ENCODE measurements at regions not wholly inside any gene's neighbourhood (a gene's known extent, or its start where the extent isn't known, plus 50 kb on each side); places are given as distances from the start of the nearest gene placed in this dataset.

- no peak for ATAC-seq
- Histone ChIP-seq H3K4me3 (no peak overlapping the region), H3K9me3 (no peaks in the 10 kb centered on the region), H3K4me1 (peaks cover 50% of the 10 kb centered on the region), H3K27ac (no peak overlapping the region), H3K36me3 (ENCODE audit: insufficient read depth in 1 of 2, low read depth in 1 of 2) (no peaks in the 10 kb centered on the region), H3K27me3 (ENCODE audit: insufficient read depth in 3 of 3, low read length in 2 of 3) (no peaks in the 10 kb centered on the region)
- TF ChIP-seq CTCF (IDR thresholded peaks at IDR 0.05) = no peak
- no peak for DNase-seq
- 95 to 98% (median 95%) methylated on average over 7 of the region's 7 CpGs for WGBS, 3 donors
- intact Hi-C loops (cut with DNase I) = loop anchor here in 1 of 2 donors (5.0 to 10.0 kb wide), 2 partner anchors 43 to 269 kb away; no protein-coding TSS in a partner anchor
Measured at GRCh38 chr3:194273743-194274310, 77.3 kb downstream of the CPN2 start.

GRCh38 chr3:194274424-194275085 lies 76.6 kb downstream of the CPN2 start:
- 76 to 88% (median 77%) methylated on average over 4 of the region's 4 CpGs for WGBS, 3 donors
- no peak for ATAC-seq
- Histone ChIP-seq H3K36me3 (ENCODE audit: insufficient read depth in 1 of 2, low read depth in 1 of 2) (no peaks in the 10 kb centered on the region), H3K27ac (peak overlapping the region; percentile 13), H3K9me3 (no peaks in the 10 kb centered on the region), H3K4me1 (peaks cover 54% of the 10 kb centered on the region), H3K4me3 (no peak overlapping the region), H3K27me3 (ENCODE audit: insufficient read depth in 3 of 3, low read length in 2 of 3) (no peaks in the 10 kb centered on the region)
- no peak for DNase-seq
- TF ChIP-seq CTCF (IDR thresholded peaks at IDR 0.05) = no peak
- intact Hi-C loops (cut with DNase I) = loop anchor here in 1 of 2 donors (5.0 to 10.0 kb wide), 2 partner anchors 43 to 270 kb away; no protein-coding TSS in a partner anchor

- no peak for DNase-seq
- no peak for ATAC-seq
- Histone ChIP-seq H3K27ac (peak overlapping the region; percentile 13), H3K4me1 (peaks cover 46% of the 10 kb centered on the region), H3K4me3 (no peak overlapping the region), H3K36me3 (ENCODE audit: insufficient read depth in 1 of 2, low read depth in 1 of 2) (no peaks in the 10 kb centered on the region), H3K9me3 (no peaks in the 10 kb centered on the region), H3K27me3 (ENCODE audit: insufficient read depth in 3 of 3, low read length in 2 of 3) (no peaks in the 10 kb centered on the region)
- intact Hi-C loops (cut with DNase I) = loop anchor here in 1 of 2 donors (10.0 kb wide), 1 partner anchor 270 kb away; no protein-coding TSS in a partner anchor
- TF ChIP-seq CTCF (IDR thresholded peaks at IDR 0.05) = no peak
- 66 to 77% (median 69%) methylated on average over 8 of the region's 8 CpGs for WGBS, 3 donors
Measured at GRCh38 chr3:194275291-194275690, 75.8 kb downstream of the CPN2 start.

DNA sequence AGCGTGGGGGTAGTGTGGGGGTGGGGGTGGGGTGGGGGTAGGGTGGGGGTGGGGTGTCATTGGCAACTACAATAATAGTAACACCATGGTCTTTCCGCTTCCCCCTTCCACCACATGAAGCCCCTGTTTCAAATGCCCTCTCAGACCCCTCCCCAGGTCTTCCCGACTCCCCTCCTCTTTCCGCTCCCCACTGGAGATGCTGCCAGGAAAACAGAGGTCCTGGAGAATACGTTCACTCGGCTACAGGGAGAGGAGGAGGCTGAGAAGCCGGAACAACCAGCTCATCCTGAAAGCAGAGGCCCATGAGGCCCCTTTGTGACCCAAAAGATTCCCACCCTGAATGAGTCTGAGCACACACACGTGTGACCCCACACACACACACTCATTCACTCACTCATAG lies 75.4 kb downstream of the CPN2 start:
- Histone ChIP-seq H3K27me3 (ENCODE audit: insufficient read depth in 3 of 3, low read length in 2 of 3) (no peaks in the 10 kb centered on the region), H3K4me3 (no peak overlapping the region), H3K4me1 (peaks cover 42% of the 10 kb centered on the region), H3K9me3 (no peaks in the 10 kb centered on the region), H3K36me3 (ENCODE audit: insufficient read depth in 1 of 2, low read depth in 1 of 2) (no peaks in the 10 kb centered on the region), H3K27ac (peak overlapping the region; percentile 85)
- no peak for TF ChIP-seq CTCF (IDR thresholded peaks at IDR 0.05)
- no peak for ATAC-seq
- 57 to 72% (median 64%) methylated on average over 5 to 8 of the region's 8 CpGs for WGBS, 3 donors
- DNase-seq = no peak
- intact Hi-C loops (cut with DNase I) = loop anchor here in 1 of 2 donors (10.0 kb wide), 1 partner anchor 271 kb away; no protein-coding TSS in a partner anchor
